Uterus (tissue), 2 donors: ENCODE measurements at regions not wholly inside any gene's neighbourhood (a gene's known extent, or its start where the extent isn't known, plus 50 kb on each side); places are given as distances from the start of the nearest gene placed in this dataset.
A peak's percentile ranks its signal among the peaks of the same experiment; 100 is the strongest.

Source experiments
- POLR2A ChIP-seq, 2 donors: fragments of 450-650 bp; IDR thresholded peaks; one replicate each; pipeline ENCODE4 v1.6.1; 2016; ENCODE audit warnings: antibody characterized with exemption in 2 of 2, mild to moderate bottlenecking in 1 of 2, moderate library complexity in 1 of 2
- TF ChIP-seq, protein P1 (sequence below), 4 experiments: fragments of 200-600 bp in 2 of 4; fragments of 450-650 bp in 2 of 4; sonication (generic) in 2 of 4; IDR thresholded peaks; one replicate each; pipeline ENCODE4 v1.5.1; 2016 to 2019; ENCODE audit warnings: antibody characterized with exemption in 4 of 4, mild to moderate bottlenecking in 2 of 4, moderate library complexity in 1 of 4

DNA sequence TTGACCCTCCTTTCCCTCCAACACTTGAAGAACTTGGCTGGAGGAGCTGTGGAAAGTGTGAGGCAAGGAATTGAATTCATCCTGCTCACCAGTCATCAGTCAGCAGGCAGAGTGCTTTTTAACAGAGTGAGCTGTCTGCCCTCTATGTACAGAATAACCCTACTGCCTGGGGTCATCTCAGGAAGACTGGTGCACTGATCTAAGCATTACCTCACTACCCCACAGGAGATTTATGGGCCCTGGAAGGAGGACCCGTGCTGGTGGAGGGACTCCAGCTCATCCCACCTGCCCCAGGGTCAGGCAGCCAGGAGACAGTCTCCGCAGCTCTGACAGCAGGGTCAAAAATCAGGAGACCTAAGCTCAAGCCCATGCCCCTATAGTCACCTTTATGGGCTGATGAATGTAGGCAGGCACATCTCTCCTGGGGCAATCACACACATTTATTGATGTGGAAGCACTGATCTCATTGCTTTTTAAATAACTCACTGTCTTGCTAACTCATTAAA lies 270.8 kb upstream of the SESN3 start:
- TF ChIP-seq, protein P1, sequence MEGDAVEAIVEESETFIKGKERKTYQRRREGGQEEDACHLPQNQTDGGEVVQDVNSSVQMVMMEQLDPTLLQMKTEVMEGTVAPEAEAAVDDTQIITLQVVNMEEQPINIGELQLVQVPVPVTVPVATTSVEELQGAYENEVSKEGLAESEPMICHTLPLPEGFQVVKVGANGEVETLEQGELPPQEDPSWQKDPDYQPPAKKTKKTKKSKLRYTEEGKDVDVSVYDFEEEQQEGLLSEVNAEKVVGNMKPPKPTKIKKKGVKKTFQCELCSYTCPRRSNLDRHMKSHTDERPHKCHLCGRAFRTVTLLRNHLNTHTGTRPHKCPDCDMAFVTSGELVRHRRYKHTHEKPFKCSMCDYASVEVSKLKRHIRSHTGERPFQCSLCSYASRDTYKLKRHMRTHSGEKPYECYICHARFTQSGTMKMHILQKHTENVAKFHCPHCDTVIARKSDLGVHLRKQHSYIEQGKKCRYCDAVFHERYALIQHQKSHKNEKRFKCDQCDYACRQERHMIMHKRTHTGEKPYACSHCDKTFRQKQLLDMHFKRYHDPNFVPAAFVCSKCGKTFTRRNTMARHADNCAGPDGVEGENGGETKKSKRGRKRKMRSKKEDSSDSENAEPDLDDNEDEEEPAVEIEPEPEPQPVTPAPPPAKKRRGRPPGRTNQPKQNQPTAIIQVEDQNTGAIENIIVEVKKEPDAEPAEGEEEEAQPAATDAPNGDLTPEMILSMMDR (IDR thresholded peaks at IDR 0.05), result peak in 1 of 4 experiments; percentile 2
- TF ChIP-seq POLR2A (IDR thresholded peaks at IDR 0.05), result no peak
